NCI-H128 (cell line): ENCODE measurements at regions not wholly inside any gene's neighbourhood (a gene's known extent, or its start where the extent isn't known, plus 50 kb on each side); places are given as distances from the start of the nearest gene placed in this dataset.
"Not testable (repeated sequence)": the region's sequence is repeated elsewhere in the genome, so short reads cannot be mapped to it uniquely, and the experiment has no call there.

Experiments
- DNase-seq: peaks from one replicate; lab custom pipeline; 2025; ENCODE audit not compliant: unreplicated experiment; lab: John Stamatoyannopoulos, UW

DNA sequence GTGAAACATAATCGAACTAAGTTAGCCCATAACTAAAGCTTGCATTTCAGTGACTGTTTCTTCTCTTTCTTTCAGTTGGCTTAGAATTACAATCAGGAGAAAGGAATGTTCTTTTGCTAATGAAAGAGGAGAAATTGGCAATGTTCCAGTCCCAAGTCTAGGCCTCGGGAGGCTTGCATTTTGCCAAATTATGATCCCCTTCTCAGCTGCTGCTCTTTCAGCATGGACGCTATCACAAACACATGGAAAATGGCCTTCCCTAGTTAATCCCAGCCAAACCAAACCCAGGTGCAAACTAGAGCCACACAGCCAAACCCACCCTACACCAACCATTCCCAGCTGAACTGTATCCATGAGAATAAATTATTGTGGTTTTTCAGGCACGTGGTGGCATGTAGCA, 605.2 kb upstream of the LRRTM4 start:
- DNase-seq, result no peak

DNA sequence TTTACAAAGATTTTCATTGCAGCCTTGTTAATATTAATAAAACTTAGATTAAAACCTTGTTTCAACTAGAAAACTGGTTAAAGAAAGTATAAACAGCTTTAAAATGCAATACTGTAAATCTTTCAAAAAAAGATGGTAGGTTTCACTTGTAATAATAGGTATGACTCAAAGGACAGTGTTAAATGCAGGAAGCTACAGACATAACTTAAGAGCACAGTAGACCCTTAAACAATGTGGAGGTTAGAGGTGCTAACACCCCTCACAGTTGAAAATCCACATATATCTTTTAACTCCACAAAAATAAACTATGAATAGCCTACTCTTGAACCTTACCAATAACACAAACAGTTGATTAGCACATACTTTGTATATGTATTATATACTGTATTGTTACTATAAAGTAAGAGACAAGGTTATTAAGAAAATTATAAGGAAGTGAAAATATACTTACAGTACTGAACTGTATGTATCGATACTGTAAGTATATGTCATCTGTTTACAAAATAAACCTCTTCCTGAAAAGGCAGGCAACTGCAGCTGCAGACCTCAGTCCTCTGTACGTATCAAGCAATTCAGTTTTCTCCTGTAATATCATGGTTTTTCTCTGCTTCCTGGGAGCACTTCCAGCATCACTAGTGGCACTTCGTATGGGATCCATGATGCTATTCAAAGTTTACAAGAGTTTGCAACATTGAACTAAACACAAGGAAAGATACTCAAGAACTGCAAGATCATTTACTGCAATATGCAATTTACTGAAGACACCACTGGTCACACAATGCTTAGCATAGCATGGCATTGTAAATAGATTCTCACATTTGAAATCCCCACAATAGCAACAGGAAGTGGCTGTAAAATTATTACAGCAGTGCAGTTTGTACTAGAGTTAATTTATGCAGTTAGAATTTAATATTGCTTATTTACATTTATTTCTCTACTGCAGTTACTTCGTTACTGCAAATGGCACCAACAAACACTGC, 610.5 kb upstream of the LRRTM4 start:
- no peak for DNase-seq

DNA sequence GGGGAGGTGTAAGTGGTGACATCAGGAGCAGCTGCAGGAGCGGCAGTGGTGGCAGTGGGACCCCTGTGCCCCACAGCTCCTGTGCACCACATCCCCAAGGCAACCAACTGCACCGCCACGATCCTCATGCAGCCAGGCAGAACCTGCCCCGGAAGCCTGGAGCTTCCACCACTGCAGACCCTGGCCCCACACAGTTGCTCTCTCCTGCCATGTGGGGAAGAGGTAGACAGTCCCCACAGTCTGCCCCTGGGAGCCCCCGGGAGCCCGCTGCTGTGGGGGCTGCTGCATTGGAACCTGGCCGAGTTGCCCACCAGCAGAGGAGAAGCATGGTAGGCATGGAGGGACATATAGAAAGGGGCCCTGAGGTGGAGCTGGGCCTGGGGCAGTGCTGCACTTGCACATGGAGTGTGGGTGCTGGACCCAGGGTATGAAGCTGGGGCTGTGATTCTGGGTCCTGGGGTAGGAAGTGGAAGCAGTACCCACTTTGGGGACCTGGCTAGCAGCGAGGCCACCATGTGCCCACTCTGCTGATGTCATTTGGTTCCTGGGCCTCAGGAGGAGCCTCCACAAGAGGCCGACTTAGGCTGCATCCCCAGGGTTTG, 623.3 kb upstream of the LRRTM4 start:
- DNase-seq, result no peak

DNA sequence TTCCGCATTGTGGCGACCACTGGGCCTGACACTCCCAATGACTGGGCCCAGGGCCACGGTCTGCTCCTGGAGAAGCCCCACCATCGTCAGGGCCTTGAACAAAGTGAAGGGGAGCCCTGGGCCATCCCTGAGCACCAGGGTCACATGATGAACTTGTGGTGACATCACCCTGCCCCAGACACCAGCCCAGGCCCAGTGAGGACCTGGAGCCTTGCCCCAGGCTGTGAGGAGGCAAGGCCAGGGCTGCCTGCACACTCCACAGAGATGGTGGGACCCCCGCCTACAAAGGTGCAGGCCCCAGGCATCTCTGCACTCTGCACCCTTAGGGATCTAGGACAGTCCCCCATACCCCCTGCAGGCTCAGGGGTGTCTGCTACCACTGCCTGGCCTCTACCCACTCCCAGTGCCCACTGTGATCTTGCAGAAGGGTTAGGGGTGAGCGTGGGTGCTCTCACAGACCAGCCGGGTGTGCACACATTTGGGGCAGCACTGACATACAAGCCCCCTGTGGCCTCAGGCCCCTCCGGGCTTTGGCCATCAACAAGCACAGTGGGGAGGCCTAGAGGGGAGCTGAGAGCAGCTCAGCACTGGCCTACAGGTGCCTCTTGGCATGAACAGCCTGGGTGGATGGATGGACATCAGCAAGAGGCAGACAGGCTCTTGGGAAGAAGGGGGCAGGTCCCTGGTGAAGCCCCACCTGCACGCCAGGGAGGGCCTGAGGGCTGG, 624.0 kb upstream of the LRRTM4 start:
- DNase-seq, result no peak

DNA sequence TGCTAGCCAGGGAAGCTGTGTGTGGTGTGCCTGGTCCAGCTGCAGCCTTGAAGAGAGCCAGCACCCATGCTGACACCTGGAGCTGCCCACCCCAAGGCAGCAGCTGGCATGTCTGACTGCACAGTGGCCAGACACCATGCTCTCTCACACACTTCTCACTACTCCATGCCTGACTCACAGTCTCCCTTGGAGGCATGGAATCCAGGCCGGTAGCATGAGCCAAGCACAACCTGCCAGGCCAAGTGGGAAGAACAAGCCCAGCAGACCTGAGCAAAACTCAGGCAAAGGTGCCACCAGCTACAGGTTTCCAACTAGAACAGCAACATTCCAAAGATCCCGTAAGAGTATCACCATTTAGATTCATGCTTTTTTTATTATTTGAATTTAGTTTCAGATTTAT, 625.3 kb upstream of the LRRTM4 start:
- no peak for DNase-seq

DNA sequence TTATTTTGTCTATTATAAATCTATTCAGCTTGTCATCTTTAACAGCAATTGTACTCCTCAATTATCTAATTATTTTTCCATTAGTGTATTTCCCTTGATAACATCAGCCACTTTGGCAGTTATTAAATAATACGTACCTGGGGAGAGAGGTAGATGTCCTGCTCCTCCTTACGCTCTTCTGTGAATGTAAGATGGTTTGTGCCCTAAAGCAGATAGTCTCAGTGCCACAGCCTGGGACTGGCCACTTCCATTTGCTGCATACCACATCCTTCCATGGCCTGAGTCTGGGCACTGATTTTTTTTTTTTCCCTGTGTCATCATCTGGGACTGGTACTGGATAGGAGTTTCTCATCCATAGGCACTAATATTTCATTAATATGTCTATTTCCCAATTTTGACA, 632.4 kb upstream of the LRRTM4 start:
- no peak for DNase-seq

DNA sequence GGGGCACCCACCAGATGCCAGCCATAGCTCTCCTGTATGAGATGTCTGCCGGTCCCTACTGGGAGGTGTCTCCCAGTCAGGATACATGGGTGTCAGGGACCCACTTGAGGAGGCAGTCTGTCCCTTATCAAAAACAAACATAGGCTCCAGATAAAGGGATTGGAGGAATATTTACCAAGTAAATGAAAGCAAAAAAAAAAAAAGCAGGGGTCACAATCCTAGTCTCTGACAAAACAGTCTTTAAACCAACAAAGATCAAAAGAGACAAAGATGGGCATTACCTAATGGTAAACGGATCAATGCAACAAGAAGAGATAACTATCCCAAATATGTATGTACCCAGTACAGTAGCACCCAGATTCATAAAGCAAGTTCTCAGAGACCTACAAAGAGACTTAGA, 640.0 kb upstream of the LRRTM4 start:
- no peak for DNase-seq

DNA sequence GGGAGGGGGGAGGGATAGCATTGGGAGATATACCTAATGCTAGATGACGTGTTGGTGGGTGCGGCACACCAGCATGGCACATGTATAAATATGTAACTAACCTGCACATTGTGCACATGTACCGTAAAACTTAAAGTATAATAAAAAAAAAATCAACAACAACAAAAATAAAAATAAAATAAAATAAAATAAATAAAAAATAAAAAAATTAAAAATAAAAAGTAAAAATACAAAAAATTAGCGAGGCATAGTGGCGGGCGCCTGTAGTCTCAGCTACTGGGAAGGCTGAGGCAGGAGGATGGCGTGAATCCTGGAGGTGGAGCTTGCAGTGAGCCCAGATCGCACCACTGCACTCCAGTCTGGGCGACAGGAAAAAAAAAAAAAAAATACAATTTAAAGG, 650.0 kb upstream of the LRRTM4 start:
- not testable (repeated sequence) for DNase-seq

DNA sequence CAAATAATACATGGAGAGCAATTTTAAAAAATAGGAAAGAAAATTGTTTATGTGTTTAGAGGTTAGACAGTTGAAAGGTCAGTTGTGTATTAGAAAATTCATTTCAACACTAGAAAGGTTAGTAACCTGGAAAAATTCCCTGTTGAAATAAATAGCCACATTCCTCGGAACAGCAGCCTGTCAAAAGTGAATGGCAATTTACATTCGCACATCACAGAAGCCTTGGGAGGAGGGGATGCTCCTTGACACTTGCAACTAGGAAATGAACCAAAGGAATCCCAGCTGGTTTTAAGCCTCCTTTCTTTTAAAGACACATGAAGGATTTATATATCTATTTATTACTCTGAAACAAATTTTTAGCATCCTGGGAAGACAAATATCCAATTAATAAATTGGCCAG, 653.5 kb upstream of the LRRTM4 start:
- DNase-seq, result no peak

DNA sequence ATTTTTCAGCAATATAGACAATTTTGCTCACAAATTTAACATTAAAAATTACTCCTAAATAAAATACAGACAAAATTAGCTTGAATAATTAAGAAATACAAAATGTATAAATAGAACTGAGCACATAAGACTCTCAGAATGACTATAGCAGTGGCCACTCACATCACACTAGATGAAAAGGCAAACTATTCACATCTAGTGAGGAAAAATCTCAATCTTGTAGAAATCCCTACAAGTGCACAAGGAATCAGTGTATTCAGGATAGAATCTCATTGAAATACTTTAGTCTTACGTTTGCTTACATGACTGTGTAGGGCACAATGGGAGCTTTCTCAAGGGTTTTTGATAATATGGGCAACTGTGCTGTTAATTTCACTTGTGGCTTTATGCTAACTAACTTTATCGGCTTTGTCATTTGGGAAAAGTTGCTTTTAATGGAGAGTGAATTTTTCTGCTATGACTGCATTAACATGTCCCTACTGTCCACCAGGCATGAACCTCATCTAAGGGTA, 678.9 kb upstream of the LRRTM4 start:
- DNase-seq, result no peak

DNA sequence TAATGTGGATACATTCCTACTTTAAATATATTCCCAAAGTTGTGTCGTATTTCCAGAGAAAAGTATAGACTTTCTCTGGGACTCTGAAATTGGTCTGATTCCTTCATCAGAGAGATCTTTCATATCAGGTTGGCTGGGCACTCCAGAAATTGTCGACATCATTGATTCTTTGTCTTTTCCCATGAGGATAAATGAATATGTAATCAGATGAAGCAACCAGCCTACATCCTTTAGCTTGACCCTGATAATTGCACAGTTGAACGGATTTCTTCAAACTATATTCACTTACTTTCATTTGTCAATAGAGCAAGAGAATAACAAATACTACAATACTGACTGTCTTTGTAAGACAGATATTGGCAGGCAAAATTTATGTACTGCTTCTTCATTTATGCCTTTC, 680.2 kb upstream of the LRRTM4 start:
- DNase-seq, result no peak

DNA sequence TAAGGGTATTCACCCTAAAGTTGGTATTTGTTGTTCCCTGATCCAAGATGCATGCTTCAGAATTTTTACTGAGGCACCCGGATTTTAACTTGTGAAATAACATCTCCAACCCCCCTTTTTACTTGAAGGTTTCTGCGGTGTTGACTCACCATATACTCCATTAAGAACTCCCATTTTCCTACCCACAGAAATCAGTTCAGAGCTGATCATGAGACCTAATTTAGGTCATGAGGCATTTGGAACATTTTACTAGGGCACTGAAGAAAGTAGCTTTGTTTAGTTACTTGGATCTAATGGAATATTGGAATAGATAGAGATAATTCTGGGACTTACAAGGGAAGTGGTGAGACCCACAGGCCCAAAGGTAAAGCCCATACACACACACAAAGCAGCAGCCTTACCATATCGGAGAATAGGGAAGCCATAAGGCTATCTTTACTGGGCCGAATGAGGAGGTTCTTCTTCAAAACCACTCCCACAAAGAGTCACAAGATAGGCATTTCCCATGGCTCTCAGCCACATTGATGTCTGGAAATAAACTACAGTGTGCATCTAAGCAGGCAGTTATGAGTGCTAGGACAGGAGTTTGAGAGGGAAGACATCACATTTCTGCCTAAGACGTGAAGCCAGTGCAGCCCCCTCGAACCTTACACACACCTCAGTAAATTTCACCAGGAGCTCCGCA, 681.0 kb upstream of the LRRTM4 start:
- DNase-seq, result no peak

DNA sequence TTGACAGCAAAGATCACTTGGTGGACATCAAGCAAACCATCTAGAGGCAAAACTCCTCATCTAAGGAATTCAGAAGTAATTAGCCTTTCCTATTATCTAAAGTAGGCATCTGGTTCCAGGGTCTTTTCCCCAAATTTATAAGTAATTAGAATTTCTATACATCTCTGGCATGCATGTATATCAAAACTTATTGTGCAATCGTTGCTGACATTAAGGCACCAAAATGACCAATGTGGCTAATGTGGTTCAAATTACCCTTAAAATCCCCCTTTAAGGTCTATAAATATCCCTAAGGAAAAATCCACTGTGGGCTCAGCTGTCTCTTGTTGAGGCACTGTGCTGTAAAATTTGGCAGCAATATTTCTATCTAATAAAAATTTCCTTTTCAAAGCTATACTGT, 695.9 kb upstream of the LRRTM4 start:
- no peak for DNase-seq

DNA sequence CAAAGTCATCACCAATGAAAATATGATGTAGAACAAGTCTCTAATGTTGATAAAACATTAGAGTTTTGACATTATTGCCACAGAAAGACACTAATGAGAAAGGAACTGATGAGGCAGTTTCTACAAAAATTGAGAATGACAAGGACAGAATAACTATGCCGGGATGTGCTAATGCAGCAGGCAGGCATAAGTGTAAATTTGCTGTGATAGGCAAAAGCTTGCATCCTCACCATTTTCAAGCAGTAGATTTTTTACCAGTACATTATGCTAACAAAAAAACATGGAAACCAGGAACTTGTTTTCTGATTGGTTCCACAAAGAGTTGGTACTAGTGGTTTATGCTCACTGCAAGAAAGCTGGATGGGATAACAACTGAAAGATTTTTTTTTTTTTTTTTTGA, 715.5 kb upstream of the LRRTM4 start:
- DNase-seq, result no peak

DNA sequence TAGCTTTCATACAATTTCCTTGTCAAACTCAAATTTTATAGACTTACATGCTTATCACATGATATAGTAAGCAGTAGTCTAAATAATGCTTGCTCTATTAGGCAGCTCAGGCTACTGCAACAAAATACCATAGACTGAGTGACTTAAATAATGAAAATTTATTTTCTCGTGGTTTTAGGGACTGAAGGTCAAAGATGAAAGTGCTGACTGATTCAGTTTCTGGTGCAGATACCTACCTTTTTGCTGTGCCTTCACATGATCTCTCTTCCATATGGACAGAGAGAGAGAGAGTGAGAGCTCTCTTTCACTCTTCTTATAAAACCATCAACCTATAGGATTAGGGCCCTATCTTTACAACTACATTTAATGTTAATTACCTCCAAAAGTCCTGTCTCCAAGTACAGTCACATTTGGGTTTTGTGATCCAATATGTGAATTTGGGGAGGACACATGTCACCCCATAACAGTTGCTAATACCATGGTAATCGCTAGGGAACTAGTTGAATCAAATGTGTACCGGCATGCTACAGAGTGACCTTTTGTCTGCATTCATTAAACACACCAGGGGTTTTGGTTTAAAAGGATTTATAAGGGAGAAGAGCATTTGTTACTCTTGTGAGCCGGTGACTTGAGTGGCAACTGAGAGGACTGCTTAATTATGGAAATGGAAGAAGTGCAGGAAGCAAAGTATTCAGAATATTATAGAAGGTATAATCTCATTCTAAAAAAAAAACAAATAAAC, 723.4 kb upstream of the LRRTM4 start:
- DNase-seq, result no peak

DNA sequence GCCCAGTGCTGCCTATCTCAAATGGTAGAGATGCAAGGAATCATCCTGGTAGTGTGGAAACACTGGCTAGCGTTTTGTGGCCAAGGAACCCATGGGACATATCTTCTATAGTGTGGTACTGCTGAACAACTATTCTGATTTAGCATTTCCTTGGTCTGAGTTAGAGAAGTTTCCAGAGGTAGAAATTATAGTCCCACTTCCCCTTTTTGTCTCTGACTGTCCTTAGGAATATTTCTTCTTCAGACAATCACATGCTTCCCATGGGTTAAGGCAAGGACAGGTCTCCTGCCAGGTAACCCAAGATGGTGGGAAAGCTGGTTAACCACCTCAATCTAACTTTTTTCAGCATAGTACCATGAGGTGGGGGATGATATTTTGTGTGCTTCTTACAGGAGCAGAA, 729.5 kb upstream of the LRRTM4 start:
- DNase-seq, result no peak

DNA sequence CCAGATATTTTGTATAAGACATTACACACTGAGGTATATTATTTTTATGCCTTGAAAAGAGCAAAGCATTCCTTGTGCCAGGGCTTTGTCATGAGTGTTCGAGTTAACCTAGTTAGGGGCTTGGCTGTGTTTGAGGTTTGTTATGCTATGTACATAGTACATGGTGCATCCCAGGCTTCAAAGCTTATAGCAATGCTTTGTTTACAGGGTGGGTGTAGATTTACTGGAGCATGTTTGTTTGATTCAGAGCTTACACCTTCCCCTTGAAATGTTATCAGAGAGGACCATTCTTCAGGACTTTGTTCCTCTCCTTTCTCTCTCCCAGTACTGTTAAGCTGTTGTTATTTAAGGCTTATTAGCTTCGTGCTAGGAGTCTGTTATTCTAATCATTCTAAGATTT, 738.7 kb upstream of the LRRTM4 start:
- DNase-seq, result no peak

DNA sequence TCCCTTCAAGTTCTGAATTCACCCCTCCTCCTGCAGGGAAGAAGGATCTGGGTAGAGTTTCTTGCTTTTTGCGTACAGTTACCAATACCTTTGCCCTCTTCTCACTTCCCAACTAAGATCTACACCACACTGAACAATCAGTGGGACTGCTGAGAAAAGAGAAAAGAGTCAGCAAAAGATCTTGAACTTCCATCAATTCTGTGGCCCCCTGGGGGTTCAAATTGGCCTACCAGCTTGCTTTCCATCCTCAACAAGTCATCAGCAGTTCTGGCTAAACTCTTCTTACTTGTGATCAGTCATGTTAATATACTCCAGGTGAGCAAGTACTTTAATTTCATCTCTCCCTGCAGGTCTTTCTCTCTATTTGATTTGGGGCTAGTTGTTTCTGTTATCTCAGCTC, 739.3 kb upstream of the LRRTM4 start:
- no peak for DNase-seq

DNA sequence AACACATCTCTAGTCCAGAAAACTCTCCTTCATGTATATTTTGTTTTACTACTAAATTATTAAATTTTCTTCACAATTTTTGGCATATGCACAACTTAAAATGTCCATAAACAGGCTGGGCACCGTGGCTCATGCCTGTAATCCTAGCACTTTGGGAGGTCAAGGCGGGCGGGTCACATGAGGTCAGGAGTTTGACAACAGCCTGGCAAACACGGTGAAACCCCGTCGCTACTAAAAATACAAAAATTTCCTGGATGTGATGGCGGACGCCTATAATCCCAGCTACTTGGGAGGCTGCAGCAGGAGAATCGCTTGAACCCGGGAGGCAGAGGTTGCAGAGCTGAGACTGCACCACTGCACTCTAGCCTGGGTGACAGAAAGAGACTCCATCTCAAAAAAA, 739.9 kb upstream of the LRRTM4 start:
- not testable (repeated sequence) for DNase-seq

DNA sequence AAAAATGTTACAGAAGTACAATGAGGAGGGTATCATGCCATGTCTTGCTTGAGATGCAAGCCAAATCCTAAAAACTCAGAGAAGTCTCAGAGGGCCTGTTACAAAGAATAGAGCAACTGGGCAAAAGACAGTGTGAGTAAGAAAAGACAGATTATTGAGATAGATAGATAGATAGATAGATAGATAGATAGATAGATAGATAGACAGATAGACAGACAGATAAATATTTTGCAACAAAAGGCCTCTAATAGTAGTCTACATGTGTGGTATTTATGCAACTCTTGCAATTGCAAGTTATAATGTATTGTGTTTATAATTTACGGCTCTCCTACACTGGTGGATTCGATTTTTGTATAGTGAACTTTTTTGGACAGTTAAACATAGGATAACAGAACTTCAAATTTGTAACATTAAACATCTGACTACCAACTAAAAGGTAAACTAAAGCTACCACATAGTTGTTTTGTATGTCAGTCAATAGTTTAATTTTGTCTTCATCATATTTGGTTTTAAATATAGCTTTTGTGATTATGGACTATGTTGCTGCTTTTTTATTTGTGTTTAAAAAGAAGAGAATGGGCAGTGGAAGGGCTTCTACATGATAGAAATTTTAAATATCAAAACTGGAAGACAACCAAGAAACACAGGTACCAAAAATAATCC, 740.7 kb upstream of the LRRTM4 start:
- DNase-seq, result no peak
